Dedifferentiated amniotic fluid mesenchymal stem cell (primary cell): ENCODE measurements at regions not wholly inside any gene's neighbourhood (a gene's known extent, or its start where the extent isn't known, plus 50 kb on each side); places are given as distances from the start of the nearest gene placed in this dataset.
"Not testable (repeated sequence)": the region's sequence is repeated elsewhere in the genome, so short reads cannot be mapped to it uniquely, and the experiment has no call there.

Source experiments
- DNase-seq: peaks from one replicate; pipeline ENCODE4 v3.0.0-alpha.2; 2016; ENCODE audit errors: extremely low spot score

- no peak for DNase-seq
Measured at GRCh38 chr5:164277720-164278119, 772.3 kb downstream of the MAT2B start.

- DNase-seq, result no peak
Measured at GRCh38 chr5:164289526-164289925, 784.1 kb downstream of the MAT2B start.

DNA sequence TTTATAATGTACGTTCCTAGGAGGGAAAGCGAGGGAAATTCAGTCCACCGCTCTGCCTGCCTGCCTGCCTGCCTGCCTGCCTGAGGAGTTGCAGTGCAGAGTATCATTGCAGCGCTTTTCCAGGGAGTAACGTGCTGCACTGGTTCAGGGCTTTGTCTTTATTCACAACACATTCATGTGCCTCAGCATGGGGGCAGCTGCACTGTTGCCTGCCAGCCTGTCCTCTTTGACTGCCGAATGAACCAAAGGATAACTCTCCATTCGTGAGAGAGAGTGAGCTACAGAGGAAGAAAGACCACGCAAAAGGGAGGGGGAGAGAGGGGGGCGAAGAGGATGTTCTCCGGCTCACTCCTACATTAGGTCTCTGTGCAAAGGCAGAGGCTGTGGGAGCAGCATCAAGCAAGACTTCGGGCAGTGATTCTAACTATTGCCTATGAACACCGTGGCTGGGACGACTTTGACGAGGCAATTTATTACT is 791.2 kb downstream of the MAT2B start:
- DNase-seq, result no peak

DNA sequence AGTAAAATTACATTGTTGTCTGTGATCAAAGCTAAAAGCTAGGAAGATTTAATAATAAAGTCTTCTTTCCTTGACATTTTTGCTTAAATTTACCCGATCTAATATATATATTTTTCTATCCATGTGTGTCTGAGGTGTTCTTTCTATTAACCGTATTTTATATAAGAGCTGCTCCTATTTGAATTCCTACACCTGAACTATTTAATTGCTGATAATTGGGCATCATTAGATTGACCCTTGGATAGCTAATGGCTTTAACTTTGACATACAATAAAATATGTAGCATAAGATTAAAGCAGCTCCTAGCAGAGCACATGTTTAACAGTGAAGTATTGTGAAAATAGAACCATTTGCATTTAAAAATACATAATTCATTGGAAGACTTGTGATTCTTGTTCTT is 792.7 kb downstream of the MAT2B start:
- no peak for DNase-seq

DNA sequence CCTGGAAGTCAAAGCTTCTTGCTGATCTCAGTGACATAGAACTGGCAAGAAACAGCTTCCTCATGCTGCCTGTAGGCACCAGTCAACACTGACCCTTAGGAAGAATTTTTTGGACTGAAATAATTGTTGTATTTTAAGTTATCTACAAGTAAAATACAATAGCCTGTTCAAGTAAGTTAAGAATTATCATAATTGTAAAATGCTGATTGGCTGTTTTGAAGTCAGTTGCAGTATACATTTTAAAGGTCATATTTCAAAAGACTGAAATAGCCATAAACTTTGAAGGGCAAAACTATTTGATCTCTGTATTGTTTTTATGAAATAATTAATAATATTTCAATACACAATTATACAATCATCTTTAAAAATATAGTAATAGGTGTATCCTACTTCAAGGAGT is 794.9 kb downstream of the MAT2B start:
- no peak for DNase-seq

DNA sequence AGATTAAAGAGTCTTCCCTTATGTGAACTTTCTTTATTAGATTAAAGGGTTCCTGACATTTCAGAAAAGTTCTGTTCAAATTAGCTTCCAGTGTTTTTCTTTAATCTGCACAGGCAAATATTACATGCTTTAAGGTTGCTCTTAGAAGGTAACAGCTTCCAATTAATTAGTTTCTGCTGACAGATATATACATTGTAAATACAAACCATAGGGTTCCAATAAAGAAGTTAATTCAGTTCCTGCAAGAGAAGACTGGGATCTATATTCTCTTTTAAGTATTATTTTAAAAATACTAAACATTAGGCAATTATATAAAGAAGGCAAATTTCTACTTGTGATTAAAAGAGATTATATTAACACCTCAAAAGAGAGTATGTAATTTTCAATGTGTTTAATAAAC is 795.7 kb downstream of the MAT2B start:
- no peak for DNase-seq

DNA sequence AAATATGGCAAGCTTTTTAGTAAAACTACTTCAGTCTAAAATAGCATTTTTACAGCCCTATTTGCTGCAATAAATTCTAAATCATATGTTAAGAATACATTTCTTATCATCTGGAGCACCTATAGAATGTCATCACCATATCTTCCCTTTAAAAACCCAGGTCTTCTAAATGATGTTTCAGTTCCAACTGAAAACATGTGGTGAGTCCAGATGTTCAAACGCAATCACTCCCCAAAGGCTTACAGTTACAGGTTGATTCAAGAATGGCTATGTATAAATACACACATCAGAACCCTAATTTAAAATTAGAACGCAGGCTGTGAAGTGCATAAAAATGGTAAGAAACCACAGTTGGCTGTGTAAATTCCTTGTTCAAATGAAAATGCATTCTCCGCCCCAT is 796.3 kb downstream of the MAT2B start:
- no peak for DNase-seq

- DNase-seq, result peak; percentile 16
Measured at GRCh38 chr5:164302533-164303235, 797.3 kb downstream of the MAT2B start.

- no peak for DNase-seq
Measured at GRCh38 chr5:164303646-164304215, 798.3 kb downstream of the MAT2B start.

GRCh38 chr5:164306662-164307061 is 801.2 kb downstream of the MAT2B start:
- DNase-seq, result no peak

- no peak for DNase-seq
Measured at GRCh38 chr5:164312801-164313200, 807.4 kb downstream of the MAT2B start.

DNA sequence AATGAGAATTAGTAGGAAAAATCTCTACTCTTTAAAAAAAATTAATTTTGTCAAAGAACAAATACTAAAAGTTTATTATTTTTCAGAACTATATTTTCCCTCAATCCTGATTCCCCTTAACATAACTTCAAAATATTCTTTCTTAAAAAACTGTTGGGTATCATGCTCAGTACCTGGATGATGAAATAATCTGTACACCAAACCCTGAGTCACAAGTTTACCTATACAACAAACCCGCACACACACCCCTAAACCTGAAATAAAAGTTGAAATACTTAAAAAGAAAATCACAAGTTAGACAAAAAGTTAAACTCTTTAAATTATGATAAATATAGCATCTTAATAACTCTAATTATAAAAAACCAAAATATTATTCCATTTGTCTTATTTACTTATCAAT is 812.3 kb downstream of the MAT2B start:
- DNase-seq, result no peak

- DNase-seq, result no peak
Measured at GRCh38 chr5:164319161-164319560, 813.7 kb downstream of the MAT2B start.

GRCh38 chr5:164324239-164324638 is 818.8 kb downstream of the MAT2B start:
- DNase-seq, result no peak

DNA sequence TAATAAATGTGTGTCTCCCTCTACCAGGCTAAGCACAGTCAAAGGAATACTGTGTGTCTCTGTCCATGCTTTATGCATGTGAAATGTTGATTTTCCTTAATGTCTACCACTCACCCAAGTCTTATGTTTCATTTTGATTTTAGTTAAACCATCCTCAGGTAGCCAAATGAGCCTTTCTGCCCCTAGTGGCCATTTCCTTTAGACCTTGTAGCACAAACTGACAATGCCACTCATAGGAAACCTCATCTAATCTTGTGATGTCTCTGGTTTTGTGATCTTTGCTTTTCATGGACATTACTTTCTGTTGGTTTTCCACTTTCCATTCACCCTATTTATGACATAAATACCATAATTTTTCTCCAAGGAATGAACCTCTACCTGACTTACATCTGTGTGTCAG is 820.8 kb downstream of the MAT2B start:
- DNase-seq, result no peak

DNA sequence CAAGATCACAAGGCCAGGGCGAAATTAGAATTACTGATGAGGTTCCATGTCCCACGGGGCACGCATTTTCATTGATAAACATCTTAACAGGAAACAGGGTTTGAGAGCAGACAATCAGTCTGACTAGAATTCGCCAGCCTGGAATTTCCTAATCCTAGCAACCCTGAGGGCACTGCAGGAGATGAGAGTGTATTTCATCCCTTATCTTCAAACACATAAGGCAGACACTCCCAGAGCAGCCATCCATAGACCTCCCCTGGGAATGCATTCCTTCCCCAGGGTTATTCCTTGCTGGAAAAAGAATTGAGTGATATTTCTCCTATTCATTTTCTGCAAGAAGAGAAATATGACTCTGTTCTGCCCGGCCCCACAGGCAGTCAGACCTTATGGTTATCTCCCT is 821.7 kb downstream of the MAT2B start:
- not testable (repeated sequence) for DNase-seq

DNA sequence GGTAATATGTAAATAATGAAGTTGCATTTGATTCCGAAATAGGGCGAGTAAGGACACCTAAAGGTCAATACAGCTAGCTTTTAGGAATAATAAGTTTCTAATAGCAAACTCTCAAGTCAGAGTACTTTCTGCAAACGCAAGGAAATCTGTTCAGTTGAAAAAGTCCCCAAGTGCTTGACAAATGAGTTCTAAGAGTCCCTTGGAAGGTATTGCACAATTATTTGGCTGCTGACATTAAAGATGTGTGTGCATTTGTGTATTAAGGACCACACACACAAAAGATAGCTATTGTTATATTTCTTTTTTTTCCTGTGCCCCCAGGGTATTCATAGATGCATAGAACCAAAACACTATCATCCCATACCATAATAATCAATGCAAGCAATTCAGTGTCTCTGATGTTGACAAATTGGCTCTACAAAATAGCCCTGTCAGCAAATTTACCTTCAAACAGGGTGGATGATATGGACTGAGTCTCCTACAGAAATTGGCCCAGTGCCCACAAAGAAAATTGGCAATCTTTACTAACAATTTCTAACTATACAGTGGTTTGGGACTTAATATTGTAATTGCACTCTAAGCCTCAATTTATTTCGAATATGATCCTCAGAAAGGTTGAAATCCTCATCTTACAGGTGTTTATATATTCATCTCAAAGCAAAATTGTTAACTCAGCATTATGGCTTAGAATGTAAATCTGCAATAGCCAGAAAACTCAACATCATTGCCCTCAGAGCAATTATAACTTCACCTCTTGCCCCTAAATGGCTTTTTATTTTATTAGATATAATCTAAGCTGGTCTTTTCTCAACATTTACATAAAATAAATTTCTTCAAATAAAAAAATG is 827.2 kb downstream of the MAT2B start:
- no peak for DNase-seq

- DNase-seq, result peak; percentile 52
Measured at GRCh38 chr5:164335837-164336236, 830.4 kb downstream of the MAT2B start.

DNA sequence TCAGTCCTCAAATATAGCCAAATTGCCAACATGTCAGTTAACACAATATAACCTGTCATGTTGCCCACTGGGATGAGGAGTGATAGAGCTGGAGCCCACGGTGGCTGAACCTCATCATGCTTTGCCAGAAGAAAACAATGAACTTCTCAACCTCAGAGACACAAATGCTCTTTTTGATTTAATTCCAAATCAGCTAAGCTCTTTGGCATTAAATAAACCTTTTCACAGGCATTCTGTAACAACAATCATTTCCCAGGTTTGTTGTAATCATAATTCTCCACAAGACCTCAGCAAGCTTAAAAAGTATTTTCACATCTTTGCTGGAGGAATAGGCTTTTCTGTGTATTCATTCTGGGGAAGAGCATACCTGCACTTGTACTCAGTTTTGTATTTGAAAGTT is 830.9 kb downstream of the MAT2B start:
- no peak for DNase-seq

GRCh38 chr5:164336906-164337305 is 831.5 kb downstream of the MAT2B start:
- DNase-seq, result peak; percentile 77

DNA sequence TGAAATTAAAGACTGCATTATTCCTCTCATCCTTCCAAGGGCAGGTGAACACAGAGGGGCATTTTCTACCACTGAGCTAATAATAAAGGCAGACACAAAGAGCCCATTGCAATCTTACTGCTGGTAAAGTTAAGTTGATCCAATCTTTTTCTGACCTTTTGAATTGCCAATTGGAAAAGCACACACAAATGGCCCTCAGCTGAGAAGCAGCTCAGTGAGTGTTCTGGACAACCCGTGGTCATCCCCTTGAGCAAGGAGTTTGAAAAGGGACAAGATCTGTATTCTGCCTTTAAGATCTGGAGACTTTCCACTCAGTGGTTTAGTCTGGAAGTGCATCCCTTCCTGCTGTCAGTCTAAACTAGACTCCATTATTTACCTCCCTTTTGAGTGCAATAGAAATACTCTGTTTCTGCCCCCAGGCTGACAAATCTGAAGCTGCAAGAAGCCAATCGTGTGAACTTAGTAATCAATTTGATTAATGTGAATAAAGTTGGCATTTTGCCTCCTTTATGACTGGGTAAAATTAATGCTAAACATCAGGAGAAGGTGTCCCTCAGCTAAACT is 835.7 kb downstream of the MAT2B start:
- no peak for DNase-seq

- peak; percentile 49 for DNase-seq
Measured at GRCh38 chr5:164345173-164345849, 839.9 kb downstream of the MAT2B start.
